GM12892 (cell line): ENCODE measurements at regions not wholly inside any gene's neighbourhood (a gene's known extent, or its start where the extent isn't known, plus 50 kb on each side); places are given as distances from the start of the nearest gene placed in this dataset.

Experiments used
- POLR2A ChIP-seq: IDR thresholded peaks from 2 replicates; pipeline ENCODE4 v1.6.1; 2011; ENCODE audit warnings: low read depth, low read length, control low read depth
- POLR2AphosphoS5 ChIP-seq: IDR thresholded peaks from 2 replicates; pipeline ENCODE4 v1.6.1; 2011; ENCODE audit warnings: low read depth, low read length, control low read depth
- TAF1 ChIP-seq: IDR thresholded peaks from 2 replicates; pipeline ENCODE4 v1.6.1; 2011; ENCODE audit warnings: low read depth, mild to moderate bottlenecking, control low read depth, low read length, borderline replicate concordance

DNA sequence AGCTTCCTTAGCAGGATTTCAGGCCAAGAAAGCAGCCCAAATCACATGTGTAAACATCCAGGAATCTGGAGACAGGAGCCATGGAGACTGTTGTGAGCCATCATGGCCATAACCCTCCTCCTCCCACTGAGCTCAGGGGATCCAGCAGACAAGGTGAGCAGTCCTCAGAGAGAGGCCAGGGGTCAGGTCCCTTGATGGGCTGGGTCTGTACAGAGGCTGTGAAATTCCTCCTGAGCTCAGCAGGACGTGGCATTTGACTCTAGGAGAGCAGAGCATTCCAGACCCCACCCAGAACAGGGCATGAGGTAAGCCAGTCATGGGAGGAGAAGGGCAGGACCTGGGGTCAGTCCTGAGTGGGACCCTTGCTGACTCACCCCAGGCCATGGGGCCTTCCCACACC lies 67.0 kb upstream of the ACAN start:
- TF ChIP-seq POLR2AphosphoS5 (no peak), POLR2A (no peak), TAF1 (no peak)
